NCI-H2196 (cell line): ENCODE measurements at regions not wholly inside any gene's neighbourhood (a gene's known extent, or its start where the extent isn't known, plus 50 kb on each side); places are given as distances from the start of the nearest gene placed in this dataset.

Experiments used
- DNase-seq: peaks from one replicate; lab custom pipeline; 2025; ENCODE audit not compliant: unreplicated experiment; lab: John Stamatoyannopoulos, UW

- peak; percentile 70 for DNase-seq
Observed at GRCh38 chr18:11553098-11553940, 56.1 kb upstream of the SLC35G4 start.

GRCh38 chr18:11548916-11549551 lies 60.4 kb upstream of the SLC35G4 start:
- no peak for DNase-seq

GRCh38 chr18:11548396-11548795 lies 61.0 kb upstream of the SLC35G4 start:
- no peak for DNase-seq

- no peak for DNase-seq
Observed at GRCh38 chr18:11544060-11544633, 65.2 kb upstream of the SLC35G4 start.

- no peak for DNase-seq
Observed at GRCh38 chr18:11541179-11541578, 68.2 kb upstream of the SLC35G4 start.

GRCh38 chr18:11533942-11534496 lies 75.4 kb upstream of the SLC35G4 start:
- DNase-seq, result no peak

- DNase-seq, result no peak
Observed at GRCh38 chr18:11533513-11533890, 75.9 kb upstream of the SLC35G4 start.

- no peak for DNase-seq
Observed at GRCh38 chr18:11532758-11533512, 76.5 kb upstream of the SLC35G4 start.

GRCh38 chr18:11529081-11529480 lies 80.3 kb upstream of the SLC35G4 start:
- DNase-seq, result no peak

GRCh38 chr18:11526675-11527074 lies 82.7 kb upstream of the SLC35G4 start:
- DNase-seq, result no peak

- DNase-seq, result no peak
Observed at GRCh38 chr18:11523804-11524203, 85.6 kb upstream of the SLC35G4 start.

- DNase-seq, result no peak
Observed at GRCh38 chr18:11522992-11523391, 86.4 kb upstream of the SLC35G4 start.

GRCh38 chr18:11521853-11522252 lies 87.5 kb upstream of the SLC35G4 start:
- DNase-seq, result no peak

GRCh38 chr18:11520536-11520935 lies 88.9 kb upstream of the SLC35G4 start:
- no peak for DNase-seq

- peak; percentile 56 for DNase-seq
Observed at GRCh38 chr18:11518788-11519685, 90.4 kb upstream of the SLC35G4 start.

- no peak for DNase-seq
Observed at GRCh38 chr18:11517704-11518103, 91.7 kb upstream of the SLC35G4 start.

- DNase-seq, result no peak
Observed at GRCh38 chr18:11516751-11517503, 92.5 kb upstream of the SLC35G4 start.

GRCh38 chr18:11514267-11514666 lies 95.1 kb upstream of the SLC35G4 start:
- no peak for DNase-seq
